H1 (cell line): ENCODE measurements at regions not wholly inside any gene's neighbourhood (a gene's known extent, or its start where the extent isn't known, plus 50 kb on each side); places are given as distances from the start of the nearest gene placed in this dataset.
A peak's percentile ranks its signal among the peaks of the same experiment; 100 is the strongest.

Experiments
- CTCF ChIA-PET: fragments of 300-600 bp; sonication (Branson Sonifier 250); formaldehyde crosslinking; loops from one replicate; lab custom pipeline; 2021; ENCODE audit not compliant: partially characterized antibody; lab: Charles Lee
- POLR2A ChIA-PET: fragments of 300-600 bp; sonication (Branson Sonifier 250); formaldehyde crosslinking; loops from one replicate; lab custom pipeline; 2021; ENCODE audit warnings: inconsistent platforms; ENCODE audit not compliant: partially characterized antibody; lab: Charles Lee
- DNase-seq, 2 experiments: peaks; one replicate each; pipeline versions ENCODE4 v3.0.0 to v3.0.0-alpha.2; 2010 to 2022; ENCODE audit warnings: low spot score in 2 of 2, low read depth in 1 of 2, mixed read lengths in 1 of 2
- FAIRE-seq: peaks from 2 replicates; lab custom pipeline; 2011; peaks lifted over from hg19 to GRCh38; lab: Jason Lieb, UNC
- H2AFZ ChIP-seq: 2 replicates; pipeline ENCODE4 v1.8.1; 2012; ENCODE audit warnings: low read length, inconsistent platforms
- H2AK5ac ChIP-seq: 2 replicates; pipeline ENCODE4 v1.6.1; 2013; ENCODE audit warnings: low read depth, low read length
- H2BK120ac ChIP-seq: replicated peaks from 2 replicates; pipeline ENCODE3; 2013; ENCODE audit warnings: low read depth, low read length, inconsistent platforms
- H2BK12ac ChIP-seq: 2 replicates; pipeline ENCODE4 v1.6.1; 2013; ENCODE audit warnings: low read depth, low read length
- H2BK15ac ChIP-seq: 2 replicates; pipeline ENCODE4 v1.6.1; 2013; ENCODE audit warnings: low read length
- H2BK20ac ChIP-seq: 2 replicates; pipeline ENCODE4 v1.6.1; 2013; ENCODE audit warnings: low read length
- H2BK5ac ChIP-seq: 2 replicates; pipeline ENCODE4 v1.6.1; 2013; ENCODE audit warnings: low read depth, low read length
- H3K14ac ChIP-seq: 2 replicates; pipeline ENCODE4 v1.6.1; 2013; ENCODE audit warnings: inconsistent platforms; ENCODE audit not compliant: insufficient read length
- H3K18ac ChIP-seq: 2 replicates; pipeline ENCODE4 v1.6.1; 2013; ENCODE audit warnings: low read length; ENCODE audit errors: extremely low read depth
- H3K23ac ChIP-seq: 2 replicates; pipeline ENCODE4 v1.6.1; 2013; ENCODE audit warnings: inconsistent platforms; ENCODE audit not compliant: insufficient read length
- H3K23me2 ChIP-seq: 2 replicates; pipeline ENCODE4 v1.6.1; 2013; ENCODE audit warnings: low read depth, low read length
- H3K27ac ChIP-seq: 2 replicates; pipeline ENCODE4 v1.6.1; 2011; ENCODE audit warnings: low read depth, low read length, inconsistent platforms
- H3K27me3 ChIP-seq, 4 experiments: replicated peaks in 1 of 4; 1 replicate in 1 of 4; 2 replicates in 3 of 4; pipeline versions ENCODE4 v1.6.1 to v1.8.1; 2011 to 2013; ENCODE audit warnings: low read length in 3 of 4, mild to moderate bottlenecking in 3 of 4, inconsistent platforms in 2 of 4, mixed read lengths in 2 of 4, moderate library complexity in 1 of 4; ENCODE audit not compliant: control insufficient read depth in 3 of 4, insufficient read depth in 3 of 4; ENCODE audit errors: extremely low read depth in 1 of 4
- H3K36me3 ChIP-seq, 4 experiments: 2 replicates each; pipeline versions ENCODE4 v1.6.1 to v1.8.1; 2011 to 2013; ENCODE audit warnings: mild to moderate bottlenecking in 4 of 4, low read length in 3 of 4, moderate library complexity in 2 of 4, control low read depth in 1 of 4, inconsistent platforms in 1 of 4; ENCODE audit not compliant: insufficient read depth in 4 of 4, control insufficient read depth in 2 of 4
- H3K4ac ChIP-seq: replicated peaks from 2 replicates; pipeline ENCODE3; 2013; ENCODE audit warnings: low read length, low read depth, mixed read lengths, inconsistent platforms; ENCODE audit not compliant: insufficient read length
- H3K4me1 ChIP-seq, 4 experiments: replicated peaks in 1 of 4; 1 replicate in 1 of 4; 2 replicates in 3 of 4; pipeline versions ENCODE4 v1.6.1 to v1.8.1; 2011 to 2013; ENCODE audit warnings: low read length in 3 of 4, inconsistent platforms in 2 of 4, mixed read lengths in 1 of 4; ENCODE audit not compliant: insufficient read depth in 4 of 4, control insufficient read depth in 3 of 4
- H3K4me2 ChIP-seq, 2 experiments: 2 replicates each; pipeline versions ENCODE4 v1.6.1 to v1.8.1; 2011 to 2013; ENCODE audit warnings: low read depth in 2 of 2, low read length in 2 of 2, control low read depth in 1 of 2, inconsistent platforms in 1 of 2, mild to moderate bottlenecking in 1 of 2; ENCODE audit not compliant: insufficient read depth in 1 of 2
- H3K4me3 ChIP-seq, 4 experiments: fragments of 200-600, 300-600 bp in 1 of 4; sonication (generic), shearing (Covaris generic), sonication (Bioruptor Twin) in 1 of 4; 2 replicates each; pipeline versions ENCODE4 v1.5.1 to v1.8.1; 2011 to 2016; ENCODE audit warnings: low read length in 4 of 4, low read depth in 3 of 4, control low read depth in 2 of 4, inconsistent platforms in 2 of 4, mild to moderate bottlenecking in 2 of 4, mixed read lengths in 1 of 4, moderate library complexity in 1 of 4; ENCODE audit not compliant: insufficient read depth in 2 of 4; ENCODE audit errors: extremely low read depth in 1 of 4
- H3K56ac ChIP-seq: replicated peaks from 2 replicates; pipeline ENCODE3; 2013; ENCODE audit warnings: low read depth, mild to moderate bottlenecking, mixed read lengths, low read length, inconsistent platforms; ENCODE audit not compliant: insufficient read length
- H3K79me1 ChIP-seq: 2 replicates; pipeline ENCODE4 v1.6.1; 2013; ENCODE audit warnings: low read depth, low read length, control low read depth
- H3K79me2 ChIP-seq, 2 experiments: 2 replicates each; pipeline versions ENCODE4 v1.6.1 to v1.8.1; 2012 to 2013; ENCODE audit warnings: low read length in 2 of 2, mild to moderate bottlenecking in 2 of 2, inconsistent platforms in 1 of 2; ENCODE audit not compliant: insufficient read depth in 2 of 2, control insufficient read depth in 1 of 2
- H3K9ac ChIP-seq, 4 experiments: replicated peaks in 1 of 4; 1 replicate in 1 of 4; 2 replicates in 3 of 4; pipeline versions ENCODE4 v1.6.1 to v1.8.1; 2011 to 2013; ENCODE audit warnings: low read depth in 3 of 4, low read length in 3 of 4, control low read depth in 2 of 4, mild to moderate bottlenecking in 2 of 4, moderate library complexity in 2 of 4, inconsistent platforms in 1 of 4; ENCODE audit errors: extremely low read depth in 1 of 4
- H3K9me3 ChIP-seq, 2 experiments: 2 replicates each; pipeline versions ENCODE4 v1.6.1 to v1.8.1; 2012 to 2013; ENCODE audit warnings: mild to moderate bottlenecking in 2 of 2, moderate library complexity in 2 of 2, control low read depth in 1 of 2, inconsistent platforms in 1 of 2, low read depth in 1 of 2, low read length in 1 of 2, mixed read lengths in 1 of 2; ENCODE audit not compliant: insufficient read depth in 2 of 2
- H4K20me1 ChIP-seq, 2 experiments: replicated peaks in 1 of 2; 2 replicates each; pipeline versions ENCODE3 to v1.8.1; 2011 to 2013; ENCODE audit warnings: inconsistent platforms in 2 of 2, low read length in 2 of 2, mild to moderate bottlenecking in 1 of 2; ENCODE audit not compliant: insufficient read depth in 2 of 2, control insufficient read depth in 1 of 2
- H4K5ac ChIP-seq: 2 replicates; pipeline ENCODE4 v1.6.1; 2013; ENCODE audit warnings: low read length, low read depth, mixed read lengths, inconsistent platforms; ENCODE audit not compliant: insufficient read length
- H4K8ac ChIP-seq: 2 replicates; pipeline ENCODE4 v1.8.0; 2013; ENCODE audit warnings: mild to moderate bottlenecking, moderate library complexity, low read length, inconsistent platforms; ENCODE audit not compliant: insufficient read depth; ENCODE audit errors: extremely low read depth
- H4K91ac ChIP-seq: replicated peaks from 2 replicates; pipeline ENCODE3; 2013; ENCODE audit warnings: low read length, mixed read lengths, inconsistent platforms; ENCODE audit not compliant: insufficient read length
- CHD2 ChIP-seq: IDR thresholded peaks from 2 replicates; pipeline ENCODE4 v1.6.1; 2012; ENCODE audit warnings: low read length, improper control_type of control experiment
- EGR1 ChIP-seq: IDR thresholded peaks from 2 replicates; pipeline ENCODE4 v1.6.1; 2011; ENCODE audit warnings: low read depth, low read length, borderline replicate concordance
- EZH2 ChIP-seq: fragments of 200-600 bp; sonication (generic); IDR thresholded peaks from 2 replicates; pipeline ENCODE4 v1.7.1; 2012; ENCODE audit warnings: low read depth, mild to moderate bottlenecking, moderate library complexity, low read length, inconsistent platforms; ENCODE audit not compliant: severe bottlenecking
- GTF2F1 ChIP-seq: IDR thresholded peaks from 2 replicates; pipeline ENCODE4 v1.6.1; 2012; ENCODE audit warnings: low read depth, low read length, improper control_type of control experiment, borderline replicate concordance
- POU5F1 ChIP-seq: IDR thresholded peaks from 2 replicates; pipeline ENCODE4 v1.6.1; 2011; ENCODE audit warnings: low read depth, mild to moderate bottlenecking, low read length, moderate library complexity
- SP2 ChIP-seq: IDR thresholded peaks from 2 replicates; pipeline ENCODE4 v1.6.1; 2012; ENCODE audit warnings: mild to moderate bottlenecking, low read length, inconsistent platforms
- SRF ChIP-seq: IDR thresholded peaks from 2 replicates; pipeline ENCODE4 v1.6.1; 2011; ENCODE audit warnings: mild to moderate bottlenecking, low read depth, low read length, moderate library complexity
- TEAD4 ChIP-seq: IDR thresholded peaks from 2 replicates; pipeline ENCODE4 v1.6.1; 2012; ENCODE audit warnings: low read depth, low read length, inconsistent platforms, mixed read lengths
- WGBS, 2 experiments: shearing (Covaris generic) in 1 of 2; methylation state at CpG; one replicate each; pipeline versions ENCODE4 v1.1.6 to v1.1.7; 2013 to 2015; ENCODE audit warnings: low lambda C conversion rate in 2 of 2, mixed read lengths in 2 of 2, inconsistent platforms in 1 of 2, low coverage in 1 of 2, missing lambda C conversion rate in 1 of 2; ENCODE audit not compliant: insufficient replicate concordance in 2 of 2, insufficient coverage in 1 of 2, insufficient read length in 1 of 2; ENCODE audit errors: extremely low coverage in 1 of 2, missing lambda C conversion rate in 1 of 2; 5-methylcytosine and 5-hydroxymethylcytosine counted together
- TF ChIP-seq, protein P1 (sequence below): IDR thresholded peaks from 2 replicates; pipeline ENCODE4 v1.6.1; 2011; ENCODE audit warnings: low read depth, mild to moderate bottlenecking, low read length; ENCODE audit not compliant: insufficient read depth
- TF ChIP-seq, protein P2 (sequence below): IDR thresholded peaks from 2 replicates; pipeline ENCODE4 v1.6.1; 2011; ENCODE audit warnings: low read length, improper control_type of control experiment

DNA sequence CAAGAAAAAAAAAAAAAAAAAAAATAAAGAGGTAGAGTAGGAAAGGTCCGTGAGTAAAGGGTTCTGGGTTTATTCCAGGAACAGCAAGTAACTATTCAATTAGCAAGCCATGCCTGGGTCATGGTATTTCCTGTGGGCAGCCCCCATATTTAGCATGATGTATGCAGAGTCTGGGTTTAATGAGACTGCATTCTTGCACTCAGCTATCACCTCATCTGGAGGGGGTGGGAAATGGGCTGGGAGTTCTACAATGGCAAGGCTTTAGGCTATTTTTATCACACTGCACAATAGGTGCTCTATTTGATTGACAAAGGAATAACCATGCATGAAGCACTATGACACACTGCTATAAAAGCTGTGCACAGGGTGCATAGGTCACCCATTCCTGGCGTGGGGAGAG is 104.0 kb upstream of the CCL2 start:
- no peak overlapping the region for H3K9ac ChIP-seq
- no peaks in the 10 kb centered on the region for H3K36me3 ChIP-seq
- no peak overlapping the region for H3K14ac ChIP-seq
- no peak overlapping the region for H3K4me2 ChIP-seq
- no peak overlapping the region for H2BK20ac ChIP-seq
- H2BK5ac ChIP-seq, result no peak overlapping the region
- no peak overlapping the region for H3K23ac ChIP-seq
- 92% methylated on average over 1 of the region's 2 CpGs; no CpG with 5 or more reads in 1 of the 2 experiments for WGBS, 2 experiments
- H3K18ac ChIP-seq, result no peak overlapping the region
- H2BK12ac ChIP-seq, result peak overlapping the region; percentile 52; the same call in 1 of the 2 replicates
- H3K79me1 ChIP-seq, result no peaks in the 10 kb centered on the region
- H4K5ac ChIP-seq, result no peak overlapping the region
- no peaks in the 10 kb centered on the region for H3K9me3 ChIP-seq
- DNase-seq (no peak), FAIRE-seq (no peak)
- H3K4me3 ChIP-seq, result no peak overlapping the region
- no peak overlapping the region for H3K27ac ChIP-seq
- no peak overlapping the region for H3K56ac ChIP-seq
- H4K20me1 ChIP-seq, result no peaks in the 10 kb centered on the region
- H2AK5ac ChIP-seq, result no peak overlapping the region
- H2BK120ac ChIP-seq, result no peak overlapping the region
- no peak overlapping the region for H4K8ac ChIP-seq
- POLR2A ChIA-PET, result interaction anchor here (1.0 kb wide), 1 partner anchor 12 kb away, joined by 6 read pairs; no protein-coding TSS in a partner anchor
- peaks cover 9 to 24% (median 20%) of the 10 kb centered on the region in 4 experiments for H3K4me1 ChIP-seq
- H3K23me2 ChIP-seq, result peaks cover 5% of the 10 kb centered on the region; the same call in 1 of the 2 replicates
- CTCF ChIA-PET, result interaction anchor here (0.5 to 3.9 kb wide), 9 partner anchors 12 to 407 kb away, joined by 3 to 32 read pairs (median 3); no protein-coding TSS in a partner anchor
- no peak overlapping the region for H3K4ac ChIP-seq
- H4K91ac ChIP-seq, result no peak overlapping the region
- H3K79me2 ChIP-seq, result 0 out of 4 replicates have a peak, but pooled peaks cover 0 to 2% of the 10 kb centered on the region in 2 experiments
- no peak overlapping the region for H2BK15ac ChIP-seq
- H2AFZ ChIP-seq, result no peak overlapping the region
- H3K27me3 ChIP-seq, result peaks cover 0 to 15% (median 12%) of the 10 kb centered on the region in 4 experiments; a peak in 3 of 7 replicates
- TF ChIP-seq SRF (no peak), SP2 (no peak), GTF2F1 (no peak), POU5F1 (no peak), TEAD4 (no peak), EZH2 (no peak), EGR1 (no peak), CHD2 (no peak)
- TF ChIP-seq, protein P1, sequence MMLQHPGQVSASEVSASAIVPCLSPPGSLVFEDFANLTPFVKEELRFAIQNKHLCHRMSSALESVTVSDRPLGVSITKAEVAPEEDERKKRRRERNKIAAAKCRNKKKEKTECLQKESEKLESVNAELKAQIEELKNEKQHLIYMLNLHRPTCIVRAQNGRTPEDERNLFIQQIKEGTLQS, result no peak
- TF ChIP-seq, protein P2, sequence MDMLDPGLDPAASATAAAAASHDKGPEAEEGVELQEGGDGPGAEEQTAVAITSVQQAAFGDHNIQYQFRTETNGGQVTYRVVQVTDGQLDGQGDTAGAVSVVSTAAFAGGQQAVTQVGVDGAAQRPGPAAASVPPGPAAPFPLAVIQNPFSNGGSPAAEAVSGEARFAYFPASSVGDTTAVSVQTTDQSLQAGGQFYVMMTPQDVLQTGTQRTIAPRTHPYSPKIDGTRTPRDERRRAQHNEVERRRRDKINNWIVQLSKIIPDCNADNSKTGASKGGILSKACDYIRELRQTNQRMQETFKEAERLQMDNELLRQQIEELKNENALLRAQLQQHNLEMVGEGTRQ, result no peak
